Stomach (tissue), 8 donors: ENCODE measurements at regions not wholly inside any gene's neighbourhood (a gene's known extent, or its start where the extent isn't known, plus 50 kb on each side); places are given as distances from the start of the nearest gene placed in this dataset.

ENCODE experiments used
- DNase-seq, 2 donors: peaks; one replicate each; pipeline versions ENCODE4 v3.0.0 to v3.0.0-alpha.2; 2013 to 2019
- H3K27ac ChIP-seq, 5 donors: fragments of 200-600 bp in 4 of 5; sonication (generic) in 4 of 5; one replicate each; pipeline ENCODE4 v1.5.1; 2013 to 2019; ENCODE audit warnings: mild to moderate bottlenecking in 1 of 5, moderate library complexity in 1 of 5
- H3K27me3 ChIP-seq, 3 donors: fragments of 200-600 bp; sonication (generic); one replicate each; pipeline ENCODE4 v1.5.1; 2017 to 2019; ENCODE audit warnings: mixed run types in 1 of 3
- H3K36me3 ChIP-seq, 4 donors: fragments of 200-600 bp; sonication (generic); 1 replicate in 3 of 4; 2 replicates in 1 of 4; pipeline ENCODE4 v1.5.1; 2016 to 2019
- H3K4me1 ChIP-seq, 4 donors: fragments of 200-600 bp; sonication (generic); one replicate each; pipeline ENCODE4 v1.5.1; 2016 to 2019
- H3K4me3 ChIP-seq, 4 donors: fragments of 200-600 bp; sonication (generic) in 3 of 4; one replicate each; pipeline ENCODE4 v1.5.1; 2016 to 2019; ENCODE audit warnings: mild to moderate bottlenecking in 1 of 4
- H3K9me3 ChIP-seq, 4 donors: fragments of 200-600 bp; sonication (generic); one replicate each; pipeline ENCODE4 v1.5.1; 2016 to 2019
- CTCF ChIP-seq, 7 experiments: fragments of 450-650 bp in 4 of 7; fragments of 200-600 bp in 3 of 7; sonication (generic) in 3 of 7; IDR thresholded peaks; one replicate each; pipeline ENCODE4 v1.5.1; 2016 to 2019; ENCODE audit warnings: antibody characterized with exemption in 7 of 7, control low read depth in 2 of 7, mild to moderate bottlenecking in 1 of 7
- EP300 ChIP-seq: sonication (generic); formaldehyde crosslinking; IDR thresholded peaks from one replicate; pipeline ENCODE4 v1.6.1; 2017; ENCODE audit warnings: antibody characterized with exemption
- POLR2A ChIP-seq, 4 donors: fragments of 450-650 bp; IDR thresholded peaks; one replicate each; pipeline ENCODE4 v1.6.1; 2016; ENCODE audit warnings: antibody characterized with exemption in 4 of 4, control low read depth in 2 of 4, mild to moderate bottlenecking in 1 of 4, moderate library complexity in 1 of 4
- POLR2AphosphoS5 ChIP-seq, 3 donors: sonication (generic); formaldehyde crosslinking; IDR thresholded peaks; one replicate each; pipeline ENCODE4 v1.6.1; 2016; ENCODE audit warnings: antibody characterized with exemption in 3 of 3
- WGBS, 5 donors: extraction: QIAGEN DNeasy Blood & Tissue Kit in 3 of 5; methylation state at CpG; one replicate each; pipeline versions ENCODE4 v1.1.5 to v1.1.7; 2013 to 2018; 5-methylcytosine and 5-hydroxymethylcytosine counted together
- intact Hi-C: fragments of 100-400 bp; cut with DNase I; formaldehyde crosslinking; loops from one replicate; pipeline ENCODE4 v1.15.1; 2023; ENCODE audit warnings: low total_unique reads
- donor health status: healthy with polysubstance abuse.
- donor health status: Bipolar disorder and iron deficiency.
- donor health status: healthy.

GRCh38 chrX:38856670-38857265 is 55.5 kb downstream of the MID1IP1 start:
- Histone ChIP-seq H3K4me3 (no peak overlapping the region), H3K36me3 (no peaks in the 10 kb centered on the region), H3K27me3 (no peaks in the 10 kb centered on the region), H3K27ac (no peak overlapping the region), H3K9me3 (no peaks in the 10 kb centered on the region), H3K4me1 (no peaks in the 10 kb centered on the region)
- TF ChIP-seq POLR2AphosphoS5 (IDR thresholded peaks at IDR 0.05) (no peak), CTCF (IDR thresholded peaks at IDR 0.05) (no peak), POLR2A (IDR thresholded peaks at IDR 0.05) (no peak), EP300 (no peak)
- 75 to 95% (median 93%) methylated on average over 4 of the region's 4 CpGs for WGBS, 5 donors
- intact Hi-C loops, result no loop called here
- DNase-seq, result no peak

- Histone ChIP-seq H3K9me3 (no peaks in the 10 kb centered on the region), H3K36me3 (no peaks in the 10 kb centered on the region), H3K4me1 (no peaks in the 10 kb centered on the region), H3K4me3 (no peak overlapping the region), H3K27me3 (no peaks in the 10 kb centered on the region), H3K27ac (no peak overlapping the region)
- DNase-seq, result no peak
- WGBS, 5 donors, result 46 to 78% (median 64%) methylated on average over 4 to 5 of the region's 5 CpGs
- TF ChIP-seq POLR2AphosphoS5 (IDR thresholded peaks at IDR 0.05) (no peak), EP300 (no peak), POLR2A (IDR thresholded peaks at IDR 0.05) (no peak), CTCF (IDR thresholded peaks at IDR 0.05) (no peak)
- intact Hi-C loops, result no loop called here
Measured at GRCh38 chrX:38857736-38858523, 56.7 kb downstream of the MID1IP1 start.

- H3K4me1 ChIP-seq, result peaks cover 0 to 4% (median 0%) of the 10 kb centered on the region in 4 donors
- H3K27me3 ChIP-seq, result no peaks in the 10 kb centered on the region
- TF ChIP-seq CTCF (IDR thresholded peaks at IDR 0.05), result no peak
- no peak for TF ChIP-seq POLR2A (IDR thresholded peaks at IDR 0.05)
- TF ChIP-seq POLR2AphosphoS5 (IDR thresholded peaks at IDR 0.05), result no peak
- no peak for TF ChIP-seq EP300
- intact Hi-C loops, result no loop called here
- DNase-seq, result no peak
- H3K9me3 ChIP-seq, result no peaks in the 10 kb centered on the region
- no peaks in the 10 kb centered on the region for H3K36me3 ChIP-seq
- H3K27ac ChIP-seq, result no peak overlapping the region
- H3K4me3 ChIP-seq, result no peak overlapping the region
Measured at GRCh38 chrX:38859602-38860001, 58.3 kb downstream of the MID1IP1 start.

GRCh38 chrX:38860106-38861013 is 59.1 kb downstream of the MID1IP1 start:
- intact Hi-C loops, result no loop called here
- Histone ChIP-seq H3K36me3 (no peaks in the 10 kb centered on the region), H3K4me3 (no peak overlapping the region), H3K4me1 (peaks cover 0 to 4% (median 0%) of the 10 kb centered on the region in 4 donors), H3K27me3 (peaks cover 0 to 3% (median 0%) of the 10 kb centered on the region in 3 donors), H3K9me3 (no peaks in the 10 kb centered on the region), H3K27ac (no peak overlapping the region)
- 72 to 83% (median 77%) methylated on average over 4 of the region's 4 CpGs for WGBS, 5 donors
- no peak for DNase-seq
- TF ChIP-seq POLR2AphosphoS5 (IDR thresholded peaks at IDR 0.05) (no peak), POLR2A (IDR thresholded peaks at IDR 0.05) (no peak), CTCF (IDR thresholded peaks at IDR 0.05) (no peak), EP300 (no peak)
